ENCODE measurements at regions not wholly inside any gene's neighbourhood (a gene's known extent, or its start where the extent isn't known, plus 50 kb on each side); places are given as distances from the start of the nearest gene placed in this dataset.

DNA sequence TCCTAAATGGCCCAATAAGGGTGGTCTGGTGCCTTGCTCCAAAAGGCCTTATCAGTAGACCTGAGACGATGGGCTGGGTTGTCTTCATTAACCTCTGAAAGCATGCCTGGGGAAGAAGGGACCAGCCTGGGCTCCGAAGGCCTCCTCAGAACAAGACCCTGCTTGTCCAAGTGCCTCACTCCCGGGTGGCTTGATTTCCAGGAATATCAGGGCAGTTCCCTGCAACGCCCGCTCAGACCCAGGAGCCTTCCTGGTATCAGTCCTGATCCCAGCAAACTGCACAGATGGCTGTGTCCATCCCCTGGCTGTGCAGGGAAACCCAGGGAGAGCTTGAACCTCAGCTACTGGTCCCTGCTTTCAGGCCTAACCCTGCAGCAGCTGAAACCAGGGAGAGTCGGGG lies 49.9 kb upstream of the CUX1 start:
- Histone ChIP-seq H3K4me3 (ENCODE audit: extremely low read depth, insufficient read depth, low read length, poor library complexity, severe bottlenecking) (no peak overlapping the region), H3K36me3 (ENCODE audit: control insufficient read depth, insufficient read depth, low read length) (no peaks in the 10 kb centered on the region), H3K9me3 (ENCODE audit: control insufficient read depth, low read length) (no peaks in the 10 kb centered on the region), H3K4me1 (ENCODE audit: control insufficient read depth, insufficient read depth, low read length, poor library complexity, severe bottlenecking) (no peaks in the 10 kb centered on the region), H3K27ac (ENCODE audit: low read depth, low read length, severe bottlenecking) (no peak overlapping the region)
- 83 to 87% methylated on average over 6 of the region's 6 CpGs for WGBS, 2 experiments (ENCODE audit: insufficient coverage in 2 of 2)
